Adrenal gland (tissue), 5 donors: ENCODE measurements at regions not wholly inside any gene's neighbourhood (a gene's known extent, or its start where the extent isn't known, plus 50 kb on each side); places are given as distances from the start of the nearest gene placed in this dataset.

ENCODE experiments used
- CTCF ChIP-seq, 6 experiments: fragments of 450-650 bp in 4 of 6; fragments of 200-600 bp in 2 of 6; sonication (generic) in 1 of 6; IDR thresholded peaks; 1 replicate in 5 of 6; 2 replicates in 1 of 6; pipeline versions ENCODE4 v1.5.1 to v1.8.0; 2016 to 2021; ENCODE audit warnings: antibody characterized with exemption in 6 of 6, mild to moderate bottlenecking in 2 of 6, moderate library complexity in 1 of 6
- POLR2A ChIP-seq, 2 donors: fragments of 450-650 bp; IDR thresholded peaks; one replicate each; pipeline ENCODE4 v1.6.1; 2017; ENCODE audit warnings: antibody characterized with exemption in 2 of 2, mild to moderate bottlenecking in 2 of 2, moderate library complexity in 1 of 2
- donor health status: DM: no; HTN: no; CAD: no.

- TF ChIP-seq CTCF (IDR thresholded peaks at IDR 0.05) (no peak), POLR2A (IDR thresholded peaks at IDR 0.05) (no peak)
These were observed 93.7 kb upstream of the RIOK3 start for GRCh38 chr18:23359421-23359820.
